GOT3 (cell line): ENCODE measurements at regions not wholly inside any gene's neighbourhood (a gene's known extent, or its start where the extent isn't known, plus 50 kb on each side); places are given as distances from the start of the nearest gene placed in this dataset.
"Not testable (repeated sequence)": the region's sequence is repeated elsewhere in the genome, so short reads cannot be mapped to it uniquely, and the experiment has no call there.

Source experiments
- DNase-seq: peaks from one replicate; lab custom pipeline; 2025; ENCODE audit warnings: mixed read lengths; lab: John Stamatoyannopoulos, UW

DNA sequence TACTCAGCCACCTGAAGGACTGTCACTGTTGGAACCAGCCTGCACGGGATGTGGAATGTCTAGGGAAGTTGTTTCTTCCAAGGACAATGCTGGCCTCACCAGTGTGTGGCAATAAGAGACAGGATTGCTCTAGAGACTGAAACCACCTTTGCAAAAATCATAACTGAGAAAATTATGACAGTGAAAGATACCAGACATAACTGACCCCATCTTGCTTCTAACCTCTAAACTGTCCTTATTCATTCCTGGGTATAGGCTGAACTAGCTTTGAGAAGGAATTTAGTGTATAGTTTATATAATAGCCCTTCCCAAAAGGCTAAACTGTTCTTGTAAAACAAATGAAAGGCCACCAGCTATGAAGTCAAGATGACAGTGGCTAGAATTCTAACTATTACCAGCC is 83.6 kb downstream of the IER5 start:
- no peak for DNase-seq

DNA sequence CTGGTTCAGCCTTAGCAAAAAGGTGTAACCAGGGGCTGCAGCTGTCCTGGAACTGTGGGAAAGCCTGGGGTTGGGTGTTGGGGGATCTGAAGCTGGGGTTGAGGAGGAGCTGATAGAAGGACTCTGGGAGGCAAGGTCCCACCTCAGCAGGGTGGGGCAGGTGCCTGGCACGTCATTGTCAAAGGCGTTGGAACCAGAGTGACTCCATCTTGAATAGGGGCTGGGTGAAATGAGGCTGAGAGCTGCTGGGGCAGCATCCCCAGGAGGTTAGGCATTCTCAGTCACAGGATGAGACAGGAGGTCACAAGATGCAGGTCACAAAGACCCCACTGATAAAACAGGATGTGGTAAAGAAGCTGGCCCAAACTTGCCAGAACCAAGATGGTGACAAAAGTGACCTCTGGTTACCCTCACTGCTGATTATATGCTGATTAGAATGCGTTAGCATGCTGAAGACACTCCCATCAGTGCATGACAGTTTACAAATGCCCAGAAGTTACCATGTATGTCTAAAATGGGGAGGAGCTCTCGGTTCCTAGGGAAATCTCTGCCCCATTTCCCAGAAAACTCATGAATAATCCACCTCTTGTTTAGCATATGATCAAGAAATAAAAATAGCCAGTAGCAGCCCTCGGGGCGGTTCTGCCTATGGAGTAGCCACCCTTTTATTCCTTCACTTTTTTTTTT is 85.4 kb downstream of the IER5 start:
- no peak for DNase-seq

DNA sequence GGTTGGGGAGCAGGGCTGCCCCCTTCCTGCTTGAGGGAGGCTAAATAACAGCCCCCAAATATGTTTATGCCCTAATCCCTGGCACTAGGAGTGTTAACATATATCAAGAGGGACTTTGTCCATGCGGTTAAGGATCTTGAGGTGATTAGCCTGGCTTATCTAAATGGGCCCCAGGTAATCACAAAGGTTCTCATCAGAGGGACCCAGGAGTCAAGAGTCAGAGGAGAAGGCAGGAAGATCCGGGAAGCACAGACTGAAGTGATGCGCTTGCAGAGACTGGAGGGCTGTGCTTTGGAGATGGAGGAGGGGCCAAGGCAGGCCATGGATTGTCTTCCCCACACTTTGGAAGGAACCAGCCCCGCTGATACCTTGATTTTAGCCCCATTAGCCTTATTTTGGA is 86.4 kb downstream of the IER5 start:
- no peak for DNase-seq

DNA sequence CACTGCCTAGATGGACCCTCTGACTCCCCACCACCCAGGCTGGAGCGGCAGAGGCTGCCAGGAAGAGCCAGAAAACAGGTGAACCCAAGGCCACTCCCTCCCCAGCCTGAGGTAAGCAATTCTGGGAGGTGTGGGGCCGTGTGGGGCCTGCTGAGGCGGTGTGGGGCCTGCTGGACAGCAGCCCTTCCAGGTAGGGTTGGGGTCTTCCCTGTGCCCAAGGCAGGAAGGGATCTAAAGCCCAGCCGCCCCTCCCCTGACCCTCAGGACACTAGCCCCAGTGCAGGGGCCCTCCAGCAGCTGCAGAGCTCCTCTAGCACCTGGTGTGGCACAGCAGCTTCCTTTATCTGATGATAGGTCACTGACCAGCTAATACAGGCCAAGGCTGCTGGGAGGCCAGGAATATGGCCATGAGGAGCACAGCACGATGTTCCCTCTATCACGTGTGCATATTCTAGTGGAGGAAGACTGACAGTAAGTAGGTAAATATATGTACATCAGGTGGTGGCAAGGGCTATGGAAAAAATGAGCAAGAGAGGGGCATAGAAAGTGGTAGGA is 86.9 kb downstream of the IER5 start:
- no peak for DNase-seq

DNA sequence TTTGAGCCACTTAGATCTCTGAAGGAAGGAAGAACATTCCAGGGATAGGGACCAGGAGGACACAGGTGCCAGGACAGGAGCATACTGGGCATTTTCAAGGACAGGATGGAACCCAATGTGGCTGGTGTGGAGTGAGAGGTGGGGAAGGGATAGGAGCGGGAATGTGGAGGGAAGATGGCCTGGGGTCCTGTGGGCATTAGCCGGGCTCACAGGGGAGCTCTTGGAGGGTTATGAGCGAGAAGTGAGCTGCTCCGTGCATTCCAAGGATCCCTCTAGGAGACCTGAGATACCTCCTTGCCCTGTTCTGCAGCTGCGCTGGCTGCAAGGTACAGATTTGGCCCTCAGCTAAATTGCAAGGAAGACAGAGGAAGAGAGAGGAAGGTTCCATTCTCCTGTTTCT is 87.5 kb downstream of the IER5 start:
- DNase-seq, result no peak

DNA sequence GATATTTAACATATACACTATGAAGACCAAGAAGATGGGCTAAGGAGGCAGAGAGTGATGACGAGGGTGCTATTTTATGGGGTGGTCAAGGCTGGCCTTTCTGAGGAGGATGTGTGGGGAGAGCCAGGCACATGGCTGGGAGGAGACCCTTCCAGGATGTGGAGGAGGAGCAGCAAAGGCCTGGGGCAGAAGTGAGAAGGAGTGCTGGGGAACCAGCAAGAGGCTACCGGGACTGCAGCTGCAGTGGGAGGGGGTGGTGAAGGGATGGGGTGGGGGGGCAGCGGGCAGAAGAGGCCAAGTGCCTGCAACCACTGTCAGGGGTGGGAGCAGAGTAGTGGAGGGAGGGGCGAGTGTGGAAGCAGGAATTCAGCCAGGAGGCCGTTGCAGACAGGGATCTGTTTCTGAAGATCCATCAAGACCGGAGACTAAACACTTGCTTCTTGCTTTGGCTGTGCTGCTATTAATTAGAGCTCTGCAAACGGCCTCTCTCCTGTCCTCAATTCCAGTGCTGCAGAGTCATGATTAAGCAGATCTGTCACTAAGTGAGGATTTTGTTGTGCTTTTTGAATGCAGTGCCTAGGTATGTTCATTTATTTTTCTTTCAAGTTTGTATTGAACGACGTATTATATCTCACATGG is 89.9 kb downstream of the IER5 start:
- no peak for DNase-seq

DNA sequence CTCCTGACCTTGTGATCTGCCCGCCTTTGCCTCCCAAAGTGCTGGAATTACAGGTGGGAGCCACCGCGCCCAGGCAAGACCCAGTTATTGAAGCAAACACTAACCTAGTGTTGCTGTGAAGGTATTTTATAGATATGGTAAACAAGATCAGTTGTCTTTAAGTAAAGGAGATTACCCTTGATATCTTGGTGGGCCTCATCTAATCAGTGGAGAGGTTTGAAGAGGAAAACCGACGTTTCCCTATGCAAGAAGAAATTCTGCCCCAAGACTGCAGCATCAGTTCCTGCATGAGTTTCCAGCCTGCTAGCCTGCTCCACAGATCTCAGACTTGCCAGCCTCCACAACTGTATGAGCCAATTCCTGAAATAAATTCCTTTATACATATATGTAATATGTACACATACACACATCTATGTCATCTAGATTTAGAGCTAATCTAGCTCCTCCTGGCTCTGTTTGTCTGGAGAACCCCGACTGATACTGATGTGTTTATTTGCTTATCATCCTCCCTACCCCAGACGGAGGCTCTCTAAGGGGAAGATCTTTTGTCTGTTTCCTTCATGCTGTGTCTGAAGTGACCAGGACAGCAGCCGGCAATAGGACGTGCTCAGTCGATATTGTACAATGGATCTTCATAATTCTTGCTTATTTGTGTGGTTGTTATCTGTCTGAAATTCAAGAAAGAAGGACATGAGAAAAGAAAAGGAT is 90.9 kb downstream of the IER5 start:
- DNase-seq, result no peak

DNA sequence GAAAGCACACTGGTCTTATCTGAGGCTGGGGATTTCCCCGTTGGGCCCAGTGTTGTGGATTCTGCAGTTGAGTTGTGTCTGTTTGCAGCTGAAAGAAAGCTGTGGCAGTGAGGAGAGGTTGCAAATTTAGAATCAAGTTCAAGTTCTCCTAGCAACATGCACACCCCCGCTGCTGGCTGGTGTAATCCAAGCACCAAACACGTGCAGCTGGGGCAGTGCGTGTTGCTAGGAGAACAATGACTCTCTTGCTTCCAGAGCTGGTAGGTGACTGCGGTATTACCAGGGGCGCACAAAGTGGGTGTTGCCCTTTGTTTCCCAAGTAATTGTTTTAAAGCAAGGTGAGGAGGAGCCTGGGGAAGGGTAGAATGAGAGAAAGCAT is 91.5 kb downstream of the IER5 start:
- DNase-seq, result peak; percentile 6

DNA sequence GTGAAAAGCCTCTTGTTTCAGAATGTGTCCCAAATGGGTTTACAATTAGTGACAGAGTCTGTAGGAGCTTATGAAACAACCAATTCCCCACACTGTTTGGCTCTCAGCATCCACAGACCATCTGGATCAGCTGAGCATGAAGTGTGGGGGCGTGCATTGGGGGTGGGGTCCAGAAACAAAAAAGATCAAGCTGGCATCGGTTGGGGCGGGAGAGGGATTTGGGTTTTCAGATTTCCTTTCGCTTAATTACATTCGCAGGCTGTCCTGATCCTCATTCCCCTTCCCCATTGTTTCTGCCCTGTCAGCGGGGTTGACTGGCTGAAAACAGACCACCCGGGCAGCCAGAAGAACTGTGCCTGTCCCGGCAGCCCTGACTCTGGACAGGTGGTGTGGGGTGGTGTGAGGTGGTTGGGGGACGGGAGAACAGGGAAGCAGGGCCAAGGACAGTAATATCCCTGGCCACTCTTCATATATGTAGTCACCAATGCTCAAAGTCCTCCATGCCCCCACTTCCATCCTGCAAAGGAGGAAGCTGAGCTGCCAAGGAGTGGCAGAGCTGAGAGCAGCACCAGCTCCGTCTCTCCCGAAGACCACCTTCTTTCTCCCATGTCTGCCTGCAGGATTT is 92.0 kb downstream of the IER5 start:
- DNase-seq, result no peak

DNA sequence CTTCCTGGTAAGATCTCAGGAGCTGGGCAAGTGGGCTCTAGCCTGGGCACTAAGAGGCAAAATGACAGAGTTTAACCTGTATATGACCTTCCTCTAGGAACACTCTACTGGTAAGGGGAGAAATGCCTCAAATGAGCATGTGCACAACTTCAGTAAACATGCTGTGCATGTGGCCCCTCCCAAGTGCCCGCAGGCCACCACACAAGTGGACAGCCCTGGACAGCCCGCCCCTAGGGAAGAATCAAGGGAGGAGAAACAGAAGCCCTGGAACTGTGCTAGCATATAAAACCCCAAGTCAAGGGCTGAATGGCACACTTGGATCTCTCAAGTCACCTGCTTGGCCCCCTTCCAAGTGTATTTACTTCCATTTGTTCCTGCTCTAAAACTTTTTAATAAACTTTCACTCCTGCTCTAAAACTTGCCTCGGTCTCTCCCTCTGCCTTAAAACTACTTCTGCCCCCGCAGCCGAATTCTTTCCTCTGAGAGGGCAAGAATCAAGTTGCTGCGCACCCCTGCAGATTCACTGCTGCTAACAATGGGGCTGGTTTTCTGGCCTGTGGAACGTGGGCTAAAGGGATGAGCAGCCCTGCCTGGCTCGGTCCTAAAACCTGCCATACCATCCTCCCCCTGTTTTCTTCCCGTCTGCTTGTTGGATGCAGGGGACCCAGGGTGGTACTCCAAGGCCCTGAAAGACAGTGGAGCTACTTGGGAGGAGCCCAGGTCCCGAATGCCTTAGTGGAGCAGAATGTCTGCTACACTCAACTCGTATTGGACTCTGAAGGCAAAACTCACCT is 93.5 kb downstream of the IER5 start:
- no peak for DNase-seq

DNA sequence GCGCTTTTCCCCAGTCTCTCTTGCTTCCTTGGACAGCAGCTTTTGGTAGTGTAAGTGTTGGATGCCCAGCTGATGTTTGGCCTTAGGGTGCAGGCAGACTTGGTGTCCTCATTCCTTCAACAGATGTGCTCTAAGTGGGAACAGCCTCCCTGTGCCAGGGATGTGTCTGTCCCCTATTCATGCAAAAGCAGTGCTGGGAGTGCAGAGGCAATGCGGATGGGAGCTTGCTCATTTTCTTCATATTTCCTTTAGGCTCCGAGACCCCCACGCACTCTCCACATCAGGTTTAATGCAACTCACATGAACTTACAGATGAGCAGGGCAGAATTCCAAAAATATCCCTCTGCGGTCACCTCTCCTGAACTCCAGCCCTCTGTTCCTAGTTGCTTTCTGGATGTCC is 96.1 kb downstream of the IER5 start:
- no peak for DNase-seq

DNA sequence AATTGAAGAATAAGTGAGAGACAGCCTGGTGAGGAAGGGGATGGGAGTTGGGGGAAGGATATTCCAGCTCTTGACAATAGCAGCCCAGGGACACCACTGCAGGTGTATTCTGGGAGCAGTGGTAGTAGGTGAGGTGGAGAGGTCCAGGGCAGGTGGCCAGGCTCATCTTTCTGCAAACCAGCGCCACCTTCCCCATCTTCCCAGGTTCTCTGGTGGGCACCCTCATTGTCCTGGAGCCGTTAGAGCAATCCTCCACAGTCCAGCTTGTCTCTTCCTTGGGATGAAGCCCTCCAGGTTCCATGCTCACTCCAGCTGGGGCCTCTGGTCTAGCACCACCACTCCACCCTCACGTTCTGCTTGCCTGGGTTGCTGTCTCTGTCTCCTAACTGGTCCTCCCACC is 97.0 kb downstream of the IER5 start:
- no peak for DNase-seq

DNA sequence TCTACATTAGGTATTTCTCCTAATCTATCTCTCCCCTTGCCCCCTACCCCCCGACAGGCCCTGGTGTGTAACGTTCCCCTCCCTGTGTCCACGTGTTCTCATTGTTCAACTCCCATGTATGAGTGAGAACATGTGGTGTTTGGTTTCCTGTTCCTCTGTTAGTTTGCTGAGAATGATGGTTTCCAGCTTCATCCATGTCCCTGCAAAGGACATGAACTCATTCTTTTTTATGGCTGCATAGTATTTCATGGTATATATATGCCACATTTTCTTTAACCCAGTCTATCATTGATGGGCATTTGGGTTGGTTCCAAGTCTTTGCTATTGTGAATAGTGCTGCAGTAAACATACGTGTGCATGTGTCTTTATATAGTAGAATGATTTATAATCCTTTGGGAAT is 97.6 kb downstream of the IER5 start:
- DNase-seq, result not testable (repeated sequence)

DNA sequence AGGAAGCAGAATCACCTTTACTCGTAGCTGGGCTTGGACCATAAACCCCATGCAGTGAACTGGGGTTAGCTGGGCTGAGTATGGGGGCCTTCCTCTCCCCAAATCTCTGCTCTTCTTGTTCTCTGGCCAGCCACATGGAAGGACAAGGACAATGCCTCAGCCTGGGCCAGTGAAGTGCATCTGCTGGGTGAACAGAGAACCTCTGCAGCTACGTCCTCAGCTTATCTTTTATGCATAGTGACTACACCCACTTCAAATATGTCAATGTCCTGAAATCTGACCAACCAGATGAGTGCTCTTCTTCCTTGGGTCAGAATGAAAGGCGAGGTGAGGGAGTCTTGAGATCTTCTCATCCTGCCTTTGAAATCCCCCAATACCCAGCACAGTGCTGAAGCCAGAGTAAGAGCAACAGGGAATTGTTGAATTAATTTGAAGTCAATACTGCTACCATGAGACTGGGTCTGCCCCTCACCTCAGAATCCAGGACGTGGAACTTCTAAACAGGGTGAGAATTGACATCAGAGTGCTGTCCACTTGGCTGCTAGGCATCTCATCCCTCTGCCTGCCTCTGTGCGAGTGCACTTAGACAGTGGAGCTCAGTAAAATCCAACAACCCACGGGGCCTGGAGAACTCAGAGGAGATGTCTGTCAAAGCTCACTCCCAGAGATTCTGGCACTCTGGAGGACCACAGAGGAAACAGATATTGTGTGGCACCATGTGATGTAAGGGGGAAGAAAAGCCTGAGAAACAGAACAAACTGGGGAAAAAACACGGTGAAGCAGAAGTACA is 99.0 kb downstream of the IER5 start:
- DNase-seq, result no peak

DNA sequence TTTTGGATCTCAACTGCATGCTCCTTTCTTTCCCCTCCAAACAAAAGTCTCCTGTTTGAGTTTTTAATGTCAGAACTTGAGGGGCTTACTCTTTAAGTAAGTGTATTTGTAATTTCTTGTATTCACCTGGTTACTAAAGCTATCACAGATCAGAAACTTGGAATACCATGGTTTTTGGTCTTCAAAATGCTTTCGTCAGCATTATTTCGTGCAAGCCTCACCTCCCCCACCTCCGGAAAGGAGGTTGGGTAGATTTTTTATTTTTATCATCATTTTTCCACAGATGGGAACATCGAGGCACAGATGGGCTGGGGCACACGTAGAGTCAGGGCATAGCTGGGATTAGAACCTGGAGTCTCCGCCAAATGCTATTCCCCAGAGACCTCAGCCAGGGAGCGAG is 100.7 kb downstream of the IER5 start:
- no peak for DNase-seq

DNA sequence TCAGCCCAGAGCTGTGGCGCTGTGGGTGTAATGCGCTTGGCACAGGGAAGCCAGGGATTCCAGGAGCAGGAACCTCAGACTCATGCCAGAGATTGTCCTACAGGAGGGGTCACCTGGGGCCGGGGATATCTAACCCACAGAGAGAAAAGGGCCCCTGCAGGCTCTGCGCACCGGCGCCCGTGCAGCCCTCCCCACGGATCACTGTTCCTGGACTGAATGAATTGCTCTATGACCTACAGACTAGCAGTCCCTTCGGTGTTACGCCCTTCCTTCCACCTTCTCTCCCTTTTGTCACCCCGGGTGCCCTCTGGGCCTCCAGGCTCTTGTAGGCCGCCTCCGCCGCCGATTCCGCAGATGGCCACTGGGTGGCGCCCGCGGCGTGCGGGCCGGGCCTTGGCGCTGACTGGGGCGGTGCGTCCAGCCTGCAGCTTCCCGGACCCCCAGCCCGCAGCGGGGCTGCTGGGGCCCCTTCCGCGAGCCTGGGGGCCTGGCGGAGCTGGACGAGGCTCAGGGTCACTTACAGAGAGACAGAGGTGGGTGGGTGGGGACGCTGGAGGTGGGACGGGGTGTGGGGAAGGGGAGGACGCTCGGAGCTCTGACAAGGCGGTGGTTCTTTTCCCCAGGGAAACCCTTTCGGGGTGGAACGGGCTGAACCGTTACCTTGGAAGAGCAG is 101.3 kb downstream of the IER5 start:
- DNase-seq, result peak; percentile 20

DNA sequence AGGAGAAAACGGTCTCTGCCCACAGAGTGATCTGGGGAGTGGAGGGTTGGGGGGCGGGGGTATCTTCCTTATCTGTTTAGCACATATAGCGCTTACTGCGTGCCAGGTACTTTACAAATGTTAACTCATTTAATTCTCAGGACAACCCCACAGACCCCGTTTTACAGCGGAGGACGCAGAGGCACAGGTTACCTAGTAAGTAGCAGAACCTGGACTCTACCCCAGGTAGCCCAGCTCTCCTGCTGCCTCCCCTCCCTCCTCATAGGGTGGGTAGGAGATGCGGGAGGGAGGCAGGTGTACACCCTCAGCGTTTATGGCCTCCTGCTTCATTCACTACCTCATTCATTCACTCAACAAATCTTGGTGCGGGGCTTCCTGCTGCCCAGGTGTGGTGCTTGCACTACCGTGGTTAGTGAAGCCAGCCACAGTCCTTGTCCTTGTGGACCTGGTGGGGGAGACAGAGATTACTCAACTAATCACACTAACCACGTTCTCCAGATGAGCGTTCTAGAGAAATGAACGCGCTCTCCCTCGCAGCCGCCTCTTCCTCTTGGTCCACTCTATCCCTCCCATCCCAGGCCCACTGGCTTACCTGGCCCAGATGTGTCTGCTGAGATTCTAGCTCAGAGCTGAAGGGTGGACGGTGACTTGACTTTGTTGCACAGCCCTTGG is 102.0 kb downstream of the IER5 start:
- DNase-seq, result no peak

DNA sequence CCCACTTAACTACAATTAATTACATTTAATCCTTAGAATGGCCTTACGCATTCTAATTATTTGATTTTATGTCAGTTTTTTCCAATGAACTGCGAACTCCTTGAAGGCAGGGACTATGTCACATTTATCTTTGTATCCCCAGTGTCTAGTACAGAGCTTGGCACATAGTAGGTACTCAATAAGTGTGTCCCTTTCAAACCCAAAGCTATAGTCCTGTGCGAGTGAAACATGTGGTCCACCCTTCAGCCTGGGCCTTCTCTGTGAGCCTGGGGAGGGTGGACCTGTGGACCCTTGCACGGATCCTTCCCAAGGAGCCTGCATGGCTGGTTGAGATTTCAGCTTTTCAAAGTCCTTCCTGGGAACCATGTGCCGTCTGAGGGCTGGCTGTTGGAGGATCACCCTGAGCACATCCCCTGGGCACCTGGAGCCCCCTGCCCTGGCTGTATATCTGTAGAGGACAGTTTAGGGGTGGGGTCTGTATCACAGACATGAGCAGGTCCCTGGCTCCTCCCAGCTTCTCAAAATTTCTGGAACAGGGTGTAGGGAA is 103.1 kb downstream of the IER5 start:
- DNase-seq, result no peak

DNA sequence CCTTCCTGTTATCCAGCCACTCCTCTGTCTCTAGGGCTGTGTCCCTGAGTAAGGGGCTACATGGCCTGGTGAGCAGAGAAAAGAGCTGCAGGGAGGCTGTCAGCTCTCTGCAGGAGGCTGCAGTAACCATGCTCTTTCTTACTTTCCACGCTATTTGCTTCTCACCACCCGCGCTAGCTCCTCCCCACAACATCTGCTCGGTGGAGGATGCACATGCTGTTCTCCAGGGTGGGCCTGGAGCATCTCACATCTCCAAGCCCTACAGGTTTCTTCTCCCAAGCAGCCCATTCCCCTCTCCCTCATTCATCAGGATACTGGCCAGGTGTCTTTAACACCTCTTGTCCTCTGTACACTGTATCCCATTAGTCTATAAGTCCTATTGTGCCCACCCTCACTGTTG is 103.8 kb downstream of the IER5 start:
- DNase-seq, result no peak
